CD4-positive, alpha-beta T cell (primary cell): ENCODE measurements at regions not wholly inside any gene's neighbourhood (a gene's known extent, or its start where the extent isn't known, plus 50 kb on each side); places are given as distances from the start of the nearest gene placed in this dataset.

Experiments
- ATAC-seq: fragments of 200-7000 bp; cut with Tn5 transposase; one replicate; pipeline ENCODE4 v1.10.0; 2022; ENCODE audit warnings: mild to moderate bottlenecking; ENCODE audit not compliant: poor library complexity
- CTCF ChIA-PET: fragments of 350-600 bp; sonication (Branson Sonifier 250); formaldehyde crosslinking; loops from one replicate; lab custom pipeline; 2021; ENCODE audit warnings: antibody characterized with exemption, inconsistent platforms; lab: Charles Lee
- POLR2A ChIA-PET: fragments of 350-600 bp; sonication (Branson Sonifier 250); formaldehyde crosslinking; loops from one replicate; lab custom pipeline; 2021; ENCODE audit warnings: antibody characterized with exemption, inconsistent platforms; lab: Charles Lee
- DNase-seq, 14 experiments: peaks; one replicate each; pipeline ENCODE4 v3.0.0-alpha.2; 2013 to 2020; ENCODE audit warnings: mixed read lengths in 2 of 14
- H3K27ac ChIP-seq, 2 donors: one replicate each; pipeline versions ENCODE4 v1.5.1 to v1.7.0; 2013; ENCODE audit warnings: low read length in 2 of 2, low read depth in 1 of 2, mild to moderate bottlenecking in 1 of 2
- H3K27me3 ChIP-seq, 2 experiments: 1 replicate in 1 of 2; 2 replicates in 1 of 2; pipeline versions ENCODE4 v1.6.1 to v1.7.0; 2013; ENCODE audit warnings: low read length in 2 of 2, control low read depth in 1 of 2, mild to moderate bottlenecking in 1 of 2, moderate library complexity in 1 of 2; ENCODE audit not compliant: insufficient read depth in 2 of 2, control insufficient read depth in 1 of 2
- H3K36me3 ChIP-seq: one replicate; pipeline ENCODE4 v1.6.1; 2013; ENCODE audit warnings: low read length, control low read depth; ENCODE audit not compliant: insufficient read depth
- H3K4me1 ChIP-seq: one replicate; pipeline ENCODE4 v1.6.1; 2013; ENCODE audit warnings: low read length, control low read depth; ENCODE audit not compliant: insufficient read depth
- H3K4me3 ChIP-seq: one replicate; pipeline ENCODE4 v1.5.1; 2013; ENCODE audit warnings: mild to moderate bottlenecking, low read length, moderate library complexity
- H3K9me3 ChIP-seq, 2 experiments: 1 replicate in 1 of 2; 2 replicates in 1 of 2; pipeline versions ENCODE4 v1.6.1 to v1.7.0; 2013; ENCODE audit warnings: low read length in 2 of 2, mild to moderate bottlenecking in 2 of 2, control low read depth in 1 of 2, moderate library complexity in 1 of 2; ENCODE audit not compliant: control insufficient read depth in 1 of 2, insufficient read depth in 1 of 2
- H3K27ac Mint-ChIP-seq: one replicate; pipeline ENCODE4 v1.8.0; 2020; ENCODE audit warnings: mixed read lengths
- H3K27me3 Mint-ChIP-seq: one replicate; pipeline ENCODE4 v1.8.0; 2021; ENCODE audit warnings: mixed read lengths
- H3K36me3 Mint-ChIP-seq: one replicate; pipeline ENCODE4 v1.8.0; 2021; ENCODE audit warnings: low read depth, mixed read lengths
- H3K4me1 Mint-ChIP-seq: one replicate; pipeline ENCODE4 v1.8.0; 2021; ENCODE audit warnings: low read depth, mixed read lengths
- H3K4me3 Mint-ChIP-seq: one replicate; pipeline ENCODE4 v1.8.0; 2020; ENCODE audit warnings: mild to moderate bottlenecking, mixed read lengths
- H3K9me3 Mint-ChIP-seq: one replicate; pipeline ENCODE4 v1.8.0; 2020; ENCODE audit warnings: mixed read lengths
- CTCF ChIP-seq: fragments of 200-600 bp; IDR thresholded peaks from one replicate; pipeline ENCODE4 v1.8.0; 2022; ENCODE audit warnings: antibody characterized with exemption, mild to moderate bottlenecking
- intact Hi-C, 2 experiments: fragments of 100-400 bp; cut with DNase I in 1 of 2; cut with micrococcal nuclease in 1 of 2; formaldehyde crosslinking; loops; one replicate each; pipeline versions ENCODE4 v1.15.1 to v1.9.0; 2023 to 2025; cut with DNase I, micrococcal nuclease

DNA sequence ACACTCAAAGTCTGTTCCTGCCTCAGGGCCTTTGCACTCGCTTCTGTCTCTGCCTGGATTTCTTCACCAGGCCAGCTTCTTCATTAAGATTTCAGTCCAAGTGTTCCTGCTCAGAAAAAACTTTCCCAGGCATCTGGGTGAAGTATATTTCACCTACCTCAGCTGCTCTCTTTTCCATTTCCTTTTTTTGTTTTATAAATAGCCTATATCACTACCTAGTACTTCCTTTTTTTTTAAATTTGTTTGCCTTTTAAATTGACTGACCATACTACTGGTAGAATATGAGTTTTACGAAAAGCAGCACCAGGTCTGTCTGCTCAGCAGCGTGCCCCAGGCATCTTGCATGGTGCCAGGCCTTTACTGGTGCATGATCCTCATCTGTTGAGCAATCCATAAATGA, 1064.4 kb downstream of the UQCRFS1 start:
- ATAC-seq (no peak), DNase-seq (no peak)
- TF ChIP-seq CTCF, result no peak
- Mint-ChIP-seq H3K27ac (no peak overlapping the region), H3K4me3 (no peak overlapping the region), H3K36me3 (no peaks in the 10 kb centered on the region), H3K9me3 (peaks cover 3% of the 10 kb centered on the region), H3K27me3 (no peaks in the 10 kb centered on the region), H3K4me1 (no peaks in the 10 kb centered on the region)
- peaks cover 0 to 16% of the 10 kb centered on the region in 2 experiments for H3K9me3 ChIP-seq
- intact Hi-C loops, result no loop called here
- H3K36me3 ChIP-seq, result no peaks in the 10 kb centered on the region
- no peak overlapping the region for H3K4me3 ChIP-seq
- H3K27ac ChIP-seq, result no peak overlapping the region
- ChIA-PET POLR2A (no interaction called here), CTCF (no interaction called here)
- no peaks in the 10 kb centered on the region for H3K4me1 ChIP-seq
- H3K27me3 ChIP-seq, result no peaks in the 10 kb centered on the region

- H3K27ac Mint-ChIP-seq, result no peak overlapping the region
- no peak for TF ChIP-seq CTCF
- Histone ChIP-seq H3K36me3 (no peaks in the 10 kb centered on the region), H3K27me3 (no peaks in the 10 kb centered on the region), H3K4me1 (no peaks in the 10 kb centered on the region), H3K9me3 (peaks cover 0 to 9% of the 10 kb centered on the region in 2 experiments), H3K4me3 (no peak overlapping the region), H3K27ac (no peak overlapping the region)
- ATAC-seq, result no peak
- peaks cover 6% of the 10 kb centered on the region for H3K9me3 Mint-ChIP-seq
- intact Hi-C loops, result no loop called here
- POLR2A ChIA-PET, result no interaction called here
- CTCF ChIA-PET, result no interaction called here
- DNase-seq, result no peak
- H3K36me3 Mint-ChIP-seq, result no peaks in the 10 kb centered on the region
- no peaks in the 10 kb centered on the region for H3K27me3 Mint-ChIP-seq
- no peak overlapping the region for H3K4me3 Mint-ChIP-seq
- no peaks in the 10 kb centered on the region for H3K4me1 Mint-ChIP-seq
Measured at GRCh38 chr19:28142258-28142657, 1070.7 kb downstream of the UQCRFS1 start.

GRCh38 chr19:28140201-28140600, 1072.8 kb downstream of the UQCRFS1 start:
- Mint-ChIP-seq H3K9me3 (peaks cover 6% of the 10 kb centered on the region), H3K27me3 (no peaks in the 10 kb centered on the region), H3K27ac (no peak overlapping the region), H3K4me3 (no peak overlapping the region), H3K4me1 (no peaks in the 10 kb centered on the region), H3K36me3 (no peaks in the 10 kb centered on the region)
- ChIA-PET CTCF (no interaction called here), POLR2A (no interaction called here)
- Histone ChIP-seq H3K27ac (no peak overlapping the region), H3K27me3 (no peaks in the 10 kb centered on the region), H3K9me3 (peaks cover 0 to 5% of the 10 kb centered on the region in 2 experiments), H3K4me1 (no peaks in the 10 kb centered on the region), H3K36me3 (no peaks in the 10 kb centered on the region), H3K4me3 (no peak overlapping the region)
- ATAC-seq (no peak), DNase-seq (no peak)
- TF ChIP-seq CTCF, result no peak
- intact Hi-C loops, result no loop called here
